HEK293 (cell line): ENCODE measurements at regions not wholly inside any gene's neighbourhood (a gene's known extent, or its start where the extent isn't known, plus 50 kb on each side); places are given as distances from the start of the nearest gene placed in this dataset.

Experiments
- CTCF ChIA-PET: fragments of 350-600 bp; formaldehyde crosslinking; extraction: SDS; loops from one replicate; lab custom pipeline; 2021; ENCODE audit warnings: antibody characterized with exemption; lab: Yijun Ruan, JAX
- POLR2A ChIA-PET: fragments of 300-600 bp; formaldehyde crosslinking; extraction: SDS; loops from one replicate; lab custom pipeline; 2020; ENCODE audit warnings: antibody characterized with exemption, inconsistent platforms; lab: Yijun Ruan, JAX
- H3K27ac ChIP-seq: fragments of 200-500 bp; sonication (Bioruptor generic); 2 replicates; pipeline ENCODE4 v1.5.1; 2014; ENCODE audit warnings: low read depth, low read length, control low read depth, inconsistent platforms; ENCODE audit errors: extremely low read depth
- H3K36me3 ChIP-seq, 2 experiments: fragments of 200-500 bp in 1 of 2; sonication (Bioruptor generic) in 1 of 2; 1 replicate in 1 of 2; 2 replicates in 1 of 2; pipeline ENCODE4 v1.5.1; 2014 to 2017; ENCODE audit warnings: inconsistent platforms in 2 of 2, low read length in 2 of 2; ENCODE audit not compliant: control insufficient read depth in 2 of 2, insufficient read depth in 1 of 2
- H3K4me1 ChIP-seq: fragments of 200-500 bp; sonication (Bioruptor generic); 2 replicates; pipeline ENCODE4 v1.5.1; 2014; ENCODE audit warnings: mild to moderate bottlenecking, low read length, inconsistent platforms; ENCODE audit not compliant: control insufficient read depth, insufficient read depth
- H3K4me3 ChIP-seq: 2 replicates; pipeline ENCODE4 v1.5.1; 2011; ENCODE audit warnings: low read depth, mild to moderate bottlenecking, control low read depth, low read length, moderate library complexity
- H3K9me3 ChIP-seq: fragments of 200-500 bp; sonication (Bioruptor generic); 2 replicates; pipeline ENCODE4 v1.5.1; 2014; ENCODE audit warnings: low read depth, low read length, inconsistent platforms; ENCODE audit not compliant: control insufficient read depth, insufficient read depth
- GLIS1 ChIP-seq: fragments of 450-650 bp; formaldehyde crosslinking; IDR thresholded peaks from 2 replicates; pipeline ENCODE4 v1.5.1; 2016; ENCODE audit warnings: missing biosample characterization, missing genetic modification characterization
- HOXD13 ChIP-seq: sonication (generic); formaldehyde crosslinking; IDR thresholded peaks from 2 replicates; pipeline ENCODE4 v1.8.0; 2022; ENCODE audit warnings: missing genetic modification reagents, borderline replicate concordance
- KLF1 ChIP-seq: fragments of 450-650 bp; formaldehyde crosslinking; IDR thresholded peaks from 2 replicates; pipeline ENCODE4 v1.5.1; 2016; ENCODE audit warnings: missing biosample characterization, missing genetic modification characterization
- SCRT2 ChIP-seq: fragments of 450-650 bp; formaldehyde crosslinking; IDR thresholded peaks from 2 replicates; pipeline ENCODE4 v1.5.1; 2016; ENCODE audit warnings: missing biosample characterization, missing genetic modification characterization
- TRIM28 ChIP-seq: IDR thresholded peaks from 2 replicates; pipeline ENCODE4 v1.6.1; 2011; ENCODE audit warnings: low read length, control low read depth, borderline replicate concordance
- WT1 ChIP-seq: fragments of 450-650 bp; formaldehyde crosslinking; IDR thresholded peaks from 2 replicates; pipeline ENCODE4 v1.5.1; 2016; ENCODE audit warnings: missing biosample characterization, missing genetic modification characterization
- YY1 ChIP-seq: fragments of 450-650 bp; formaldehyde crosslinking; IDR thresholded peaks from 2 replicates; pipeline ENCODE4 v1.5.1; 2018; ENCODE audit warnings: missing biosample characterization, missing genetic modification characterization
- ZBTB17 ChIP-seq: fragments of 450-650 bp; formaldehyde crosslinking; IDR thresholded peaks from 2 replicates; pipeline ENCODE4 v1.5.1; 2016; ENCODE audit warnings: missing biosample characterization, missing genetic modification characterization
- ZBTB21 ChIP-seq: fragments of 450-650 bp; formaldehyde crosslinking; IDR thresholded peaks from 2 replicates; pipeline ENCODE4 v1.5.1; 2017; ENCODE audit warnings: missing biosample characterization, missing genetic modification characterization
- ZEB2 ChIP-seq: fragments of 450-650 bp; formaldehyde crosslinking; IDR thresholded peaks from 2 replicates; pipeline ENCODE4 v1.5.1; 2016; ENCODE audit warnings: missing biosample characterization, missing genetic modification characterization
- ZFP41 ChIP-seq: fragments of 450-650 bp; formaldehyde crosslinking; IDR thresholded peaks from 2 replicates; pipeline ENCODE4 v1.5.1; 2016; ENCODE audit warnings: missing biosample characterization, missing genetic modification characterization, borderline replicate concordance
- ZIC2 ChIP-seq: fragments of 450-650 bp; formaldehyde crosslinking; IDR thresholded peaks from 2 replicates; pipeline ENCODE4 v1.5.1; 2016; ENCODE audit warnings: missing biosample characterization, missing genetic modification characterization
- ZNF19 ChIP-seq: fragments of 450-650 bp; formaldehyde crosslinking; IDR thresholded peaks from 2 replicates; pipeline ENCODE4; 2016; ENCODE audit warnings: missing biosample characterization, missing genetic modification characterization, low read depth
- ZNF341 ChIP-seq: fragments of 450-650 bp; formaldehyde crosslinking; IDR thresholded peaks from 2 replicates; pipeline ENCODE4; 2016; ENCODE audit warnings: low read depth, missing biosample characterization, missing genetic modification characterization
- ZNF423 ChIP-seq: fragments of 450-650 bp; formaldehyde crosslinking; IDR thresholded peaks from 2 replicates; pipeline ENCODE4 v1.5.1; 2016; ENCODE audit warnings: missing biosample characterization, missing genetic modification characterization
- ZNF510 ChIP-seq: fragments of 450-650 bp; formaldehyde crosslinking; IDR thresholded peaks from 2 replicates; pipeline ENCODE4 v1.5.1; 2018; ENCODE audit warnings: mild to moderate bottlenecking, missing genetic modification characterization, missing biosample characterization; ENCODE audit not compliant: insufficient replicate concordance
- ZNF621 ChIP-seq: fragments of 450-650 bp; formaldehyde crosslinking; IDR thresholded peaks from 2 replicates; pipeline ENCODE4 v1.5.1; 2017; ENCODE audit warnings: missing biosample characterization, missing genetic modification characterization
- ZNF664 ChIP-seq: fragments of 450-650 bp; formaldehyde crosslinking; IDR thresholded peaks from 2 replicates; pipeline ENCODE4 v1.5.1; 2016; ENCODE audit warnings: missing biosample characterization, missing genetic modification characterization
- TF ChIP-seq, protein P1 (sequence below): fragments of 450-650 bp; formaldehyde crosslinking; IDR thresholded peaks from 2 replicates; pipeline ENCODE4 v1.5.1; 2016; ENCODE audit warnings: missing biosample characterization, missing genetic modification characterization
- TF ChIP-seq, protein P2 (sequence below): fragments of 450-650 bp; formaldehyde crosslinking; IDR thresholded peaks from 2 replicates; pipeline ENCODE4 v1.5.1; 2016; ENCODE audit warnings: missing biosample characterization, missing genetic modification characterization
- TF ChIP-seq, protein P3 (sequence below): fragments of 450-650 bp; formaldehyde crosslinking; IDR thresholded peaks from 2 replicates; pipeline ENCODE4 v1.5.1; 2017; ENCODE audit warnings: missing biosample characterization, missing genetic modification characterization
- TF ChIP-seq, protein P4 (sequence below): fragments of 450-650 bp; formaldehyde crosslinking; IDR thresholded peaks from 2 replicates; pipeline ENCODE4 v1.5.1; 2017; ENCODE audit warnings: missing biosample characterization, missing genetic modification characterization
- TF ChIP-seq, protein P5 (sequence below): fragments of 450-650 bp; formaldehyde crosslinking; IDR thresholded peaks from 2 replicates; pipeline ENCODE4 v1.5.1; 2016; ENCODE audit warnings: missing biosample characterization, missing genetic modification characterization

DNA sequence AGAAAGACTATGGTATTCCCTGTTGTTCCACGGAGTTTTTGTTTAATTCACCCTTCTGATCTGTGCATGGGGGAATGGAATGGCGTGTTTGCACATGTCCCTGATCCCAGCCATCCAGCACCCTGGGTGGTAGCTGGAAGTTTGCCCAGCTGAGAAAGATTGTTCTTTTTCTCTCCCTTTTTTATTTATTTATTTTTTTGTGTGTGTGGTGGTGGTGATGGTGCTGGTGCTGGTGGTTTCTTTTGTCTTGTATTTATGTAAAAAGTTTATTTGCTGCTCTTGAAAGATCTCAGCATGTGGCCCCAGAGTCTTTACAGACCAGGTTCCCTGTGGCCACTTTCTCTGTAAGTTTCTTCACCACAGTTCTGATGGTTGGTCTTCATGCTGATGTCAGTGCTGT lies 372.6 kb downstream of the UTRN start (continued):
- TF ChIP-seq, protein P1, sequence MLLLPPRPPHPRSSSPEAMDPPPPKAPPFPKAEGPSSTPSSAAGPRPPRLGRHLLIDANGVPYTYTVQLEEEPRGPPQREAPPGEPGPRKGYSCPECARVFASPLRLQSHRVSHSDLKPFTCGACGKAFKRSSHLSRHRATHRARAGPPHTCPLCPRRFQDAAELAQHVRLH (tag by site-specific recombination): peak; percentile 9; the same call in 1 of the 2 replicates
- TF ChIP-seq ZEB2 (no peak), SCRT2 (no peak), TRIM28 (peak; percentile 61), ZNF19 (no peak), ZNF423 (tag by site-specific recombination) (peak; percentile 78), HOXD13 (CRISPR knock-in tag) (peak; percentile 95), ZIC2 (peak; percentile 93), ZNF510 (tag by site-specific recombination) (no peak), ZNF341 (tag by site-specific recombination) (peak; percentile 44), GLIS1 (tag by site-specific recombination) (peak; percentile 99), YY1 (0 out of 2 replicates have a peak, but pooled peaks have one; percentile 48), ZFP41 (tag by site-specific recombination) (no peak), ZNF664 (tag by site-specific recombination) (peak; percentile 17; the same call in 1 of the 2 replicates)
- TF ChIP-seq, protein P2, sequence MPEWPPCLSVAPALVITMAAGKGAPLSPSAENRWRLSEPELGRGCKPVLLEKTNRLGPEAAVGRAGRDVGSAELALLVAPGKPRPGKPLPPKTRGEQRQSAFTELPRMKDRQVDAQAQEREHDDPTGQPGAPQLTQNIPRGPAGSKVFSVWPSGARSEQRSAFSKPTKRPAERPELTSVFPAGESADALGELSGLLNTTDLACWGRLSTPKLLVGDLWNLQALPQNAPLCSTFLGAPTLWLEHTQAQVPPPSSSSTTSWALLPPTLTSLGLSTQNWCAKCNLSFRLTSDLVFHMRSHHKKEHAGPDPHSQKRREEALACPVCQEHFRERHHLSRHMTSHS (tag by site-specific recombination): no peak
- TF ChIP-seq, protein P3, sequence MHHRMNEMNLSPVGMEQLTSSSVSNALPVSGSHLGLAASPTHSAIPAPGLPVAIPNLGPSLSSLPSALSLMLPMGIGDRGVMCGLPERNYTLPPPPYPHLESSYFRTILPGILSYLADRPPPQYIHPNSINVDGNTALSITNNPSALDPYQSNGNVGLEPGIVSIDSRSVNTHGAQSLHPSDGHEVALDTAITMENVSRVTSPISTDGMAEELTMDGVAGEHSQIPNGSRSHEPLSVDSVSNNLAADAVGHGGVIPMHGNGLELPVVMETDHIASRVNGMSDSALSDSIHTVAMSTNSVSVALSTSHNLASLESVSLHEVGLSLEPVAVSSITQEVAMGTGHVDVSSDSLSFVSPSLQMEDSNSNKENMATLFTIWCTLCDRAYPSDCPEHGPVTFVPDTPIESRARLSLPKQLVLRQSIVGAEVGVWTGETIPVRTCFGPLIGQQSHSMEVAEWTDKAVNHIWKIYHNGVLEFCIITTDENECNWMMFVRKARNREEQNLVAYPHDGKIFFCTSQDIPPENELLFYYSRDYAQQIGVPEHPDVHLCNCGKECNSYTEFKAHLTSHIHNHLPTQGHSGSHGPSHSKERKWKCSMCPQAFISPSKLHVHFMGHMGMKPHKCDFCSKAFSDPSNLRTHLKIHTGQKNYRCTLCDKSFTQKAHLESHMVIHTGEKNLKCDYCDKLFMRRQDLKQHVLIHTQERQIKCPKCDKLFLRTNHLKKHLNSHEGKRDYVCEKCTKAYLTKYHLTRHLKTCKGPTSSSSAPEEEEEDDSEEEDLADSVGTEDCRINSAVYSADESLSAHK (tag by site-specific recombination): peak; percentile 85

DNA sequence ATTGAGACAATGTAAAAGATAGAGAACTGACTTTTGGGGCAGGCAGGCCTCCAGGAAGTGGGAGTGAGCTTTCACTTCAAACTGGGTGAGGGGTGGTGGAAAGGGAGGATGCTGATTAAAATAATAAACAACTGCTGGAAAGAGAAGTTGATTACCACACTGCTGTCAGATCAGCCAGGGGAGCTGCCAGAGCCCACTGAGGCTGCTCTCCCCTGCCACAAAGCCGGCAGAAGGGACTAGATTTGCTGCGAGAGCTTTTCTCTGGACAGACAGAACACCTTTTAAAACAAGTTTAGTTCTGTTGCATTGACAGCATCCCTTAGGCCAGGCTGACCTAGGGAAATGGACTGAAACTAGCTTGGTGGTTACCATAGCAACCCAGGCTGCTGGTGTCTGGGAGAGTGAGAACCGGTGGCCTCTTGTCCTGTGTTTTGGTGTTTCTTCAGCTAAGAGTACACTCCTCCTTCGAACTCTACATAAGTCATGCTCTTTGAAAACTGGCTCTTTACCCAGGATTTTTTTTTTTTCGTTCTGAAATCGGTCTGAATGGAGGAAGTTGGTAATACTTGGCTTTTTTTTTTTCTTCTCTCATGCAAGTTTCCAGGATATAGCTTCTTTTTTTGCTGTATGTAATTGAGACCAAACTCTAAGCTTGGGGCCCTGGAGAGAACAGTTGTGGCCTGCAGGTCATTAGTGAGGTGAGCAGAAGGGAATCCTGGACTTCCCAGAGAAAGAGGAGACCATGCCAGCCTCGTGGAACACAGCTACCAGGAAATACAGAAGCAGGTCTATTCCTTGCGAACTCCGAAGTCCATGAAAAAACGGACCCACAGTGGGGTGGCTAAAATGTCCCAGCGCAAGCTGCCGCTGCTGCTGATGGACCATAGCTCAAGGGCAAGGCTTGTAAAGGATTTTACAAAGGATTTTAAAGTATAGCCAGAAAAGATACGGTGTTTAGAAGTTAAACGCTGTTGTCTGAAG lies 374.4 kb downstream of the UTRN start:
- Histone ChIP-seq H3K4me3 (no peak overlapping the region), H3K36me3 (no peaks in the 10 kb centered on the region), H3K9me3 (no peaks in the 10 kb centered on the region), H3K4me1 (peaks cover 33% of the 10 kb centered on the region), H3K27ac (no peak overlapping the region)
- POLR2A ChIA-PET: interaction anchor here (0.6 kb wide), 1 partner anchor 65 kb away, joined by 3 read pairs; no protein-coding TSS in a partner anchor
- TF ChIP-seq ZBTB17 (tag by site-specific recombination) (peak; percentile 38; the same call in 1 of the 2 replicates), ZBTB21 (no peak), KLF1 (peak; percentile 50; the same call in 1 of the 2 replicates), ZNF621 (no peak), WT1 (tag by site-specific recombination) (peak; percentile 96)
- TF ChIP-seq, protein P4, sequence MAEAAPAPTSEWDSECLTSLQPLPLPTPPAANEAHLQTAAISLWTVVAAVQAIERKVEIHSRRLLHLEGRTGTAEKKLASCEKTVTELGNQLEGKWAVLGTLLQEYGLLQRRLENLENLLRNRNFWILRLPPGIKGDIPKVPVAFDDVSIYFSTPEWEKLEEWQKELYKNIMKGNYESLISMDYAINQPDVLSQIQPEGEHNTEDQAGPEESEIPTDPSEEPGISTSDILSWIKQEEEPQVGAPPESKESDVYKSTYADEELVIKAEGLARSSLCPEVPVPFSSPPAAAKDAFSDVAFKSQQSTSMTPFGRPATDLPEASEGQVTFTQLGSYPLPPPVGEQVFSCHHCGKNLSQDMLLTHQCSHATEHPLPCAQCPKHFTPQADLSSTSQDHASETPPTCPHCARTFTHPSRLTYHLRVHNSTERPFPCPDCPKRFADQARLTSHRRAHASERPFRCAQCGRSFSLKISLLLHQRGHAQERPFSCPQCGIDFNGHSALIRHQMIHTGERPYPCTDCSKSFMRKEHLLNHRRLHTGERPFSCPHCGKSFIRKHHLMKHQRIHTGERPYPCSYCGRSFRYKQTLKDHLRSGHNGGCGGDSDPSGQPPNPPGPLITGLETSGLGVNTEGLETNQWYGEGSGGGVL (tag by site-specific recombination): peak; percentile 15; the same call in 1 of the 2 replicates
- TF ChIP-seq, protein P5, sequence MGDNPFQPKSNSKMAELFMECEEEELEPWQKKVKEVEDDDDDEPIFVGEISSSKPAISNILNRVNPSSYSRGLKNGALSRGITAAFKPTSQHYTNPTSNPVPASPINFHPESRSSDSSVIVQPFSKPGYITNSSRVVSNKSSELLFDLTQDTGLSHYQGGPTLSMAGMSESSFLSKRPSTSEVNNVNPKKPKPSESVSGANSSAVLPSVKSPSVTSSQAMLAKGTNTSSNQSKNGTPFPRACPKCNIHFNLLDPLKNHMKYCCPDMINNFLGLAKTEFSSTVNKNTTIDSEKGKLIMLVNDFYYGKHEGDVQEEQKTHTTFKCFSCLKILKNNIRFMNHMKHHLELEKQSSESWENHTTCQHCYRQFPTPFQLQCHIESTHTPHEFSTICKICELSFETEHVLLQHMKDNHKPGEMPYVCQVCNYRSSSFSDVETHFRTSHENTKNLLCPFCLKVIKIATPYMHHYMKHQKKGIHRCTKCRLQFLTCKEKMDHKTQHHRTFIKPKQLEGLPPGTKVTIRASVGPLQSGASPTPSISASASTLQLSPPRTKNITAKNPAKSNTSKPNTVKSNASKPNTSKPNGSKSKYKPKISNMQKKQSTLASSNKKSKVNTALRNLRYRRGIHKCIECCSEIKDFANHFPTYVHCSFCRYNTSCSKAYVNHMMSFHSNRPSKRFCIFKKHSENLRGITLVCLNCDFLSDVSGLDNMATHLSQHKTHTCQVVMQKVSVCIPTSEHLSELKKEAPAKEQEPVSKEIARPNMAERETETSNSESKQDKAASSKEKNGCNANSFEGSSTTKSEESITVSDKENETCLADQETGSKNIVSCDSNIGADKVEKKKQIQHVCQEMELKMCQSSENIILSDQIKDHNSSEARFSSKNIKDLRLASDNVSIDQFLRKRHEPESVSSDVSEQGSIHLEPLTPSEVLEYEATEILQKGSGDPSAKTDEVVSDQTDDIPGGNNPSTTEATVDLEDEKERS (tag by site-specific recombination): no peak
- CTCF ChIA-PET: interaction anchor here (0.7 kb wide), 1 partner anchor 23 kb away, joined by 4 read pairs; no protein-coding TSS in a partner anchor
